HUES48 (cell line): ENCODE measurements at regions not wholly inside any gene's neighbourhood (a gene's known extent, or its start where the extent isn't known, plus 50 kb on each side); places are given as distances from the start of the nearest gene placed in this dataset.

Experiments used
- H3K27ac ChIP-seq: one replicate; pipeline ENCODE4 v1.7.0; 2013; ENCODE audit warnings: low read depth, low read length, inconsistent platforms
- H3K27me3 ChIP-seq: 2 replicates; pipeline ENCODE4 v1.6.1; 2013; ENCODE audit warnings: mild to moderate bottlenecking, low read length; ENCODE audit not compliant: control insufficient read depth, insufficient read depth
- H3K36me3 ChIP-seq: 2 replicates; pipeline ENCODE4 v1.6.1; 2013; ENCODE audit warnings: low read length; ENCODE audit not compliant: control insufficient read depth, insufficient read depth
- H3K4me1 ChIP-seq: 2 replicates; pipeline ENCODE4 v1.6.1; 2013; ENCODE audit warnings: mild to moderate bottlenecking, low read length; ENCODE audit not compliant: control insufficient read depth, insufficient read depth
- H3K4me3 ChIP-seq: 2 replicates; pipeline ENCODE4 v1.5.1; 2013; ENCODE audit warnings: mild to moderate bottlenecking, low read depth, low read length
- H3K9ac ChIP-seq: 2 replicates; pipeline ENCODE4 v1.6.1; 2013; ENCODE audit warnings: mild to moderate bottlenecking, low read depth, low read length, moderate library complexity
- H3K9me3 ChIP-seq: 2 replicates; pipeline ENCODE4 v1.6.1; 2013; ENCODE audit warnings: low read length; ENCODE audit not compliant: control insufficient read depth, insufficient read depth

DNA sequence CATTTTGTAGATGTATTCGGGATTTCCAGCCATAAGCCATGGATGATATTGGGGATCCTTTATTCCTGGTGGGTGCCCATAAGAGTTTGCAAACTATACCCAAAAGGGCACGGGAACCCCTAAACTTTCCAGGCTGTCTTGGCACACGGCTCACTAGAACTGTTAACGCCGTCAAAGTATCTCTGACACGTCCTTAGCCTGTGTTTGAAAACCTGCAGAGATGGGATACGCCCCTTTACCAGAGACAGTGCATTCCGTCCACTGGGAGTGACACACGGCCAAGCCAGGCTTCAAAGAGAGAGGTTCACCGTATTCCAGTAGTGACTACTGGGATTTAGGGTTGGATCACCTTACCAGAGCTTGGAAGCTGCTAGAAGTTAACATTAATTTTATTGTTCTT lies 95.0 kb downstream of the THBS2 start:
- no peaks in the 10 kb centered on the region for H3K4me1 ChIP-seq
- no peaks in the 10 kb centered on the region for H3K36me3 ChIP-seq
- no peaks in the 10 kb centered on the region for H3K9me3 ChIP-seq
- no peak overlapping the region for H3K4me3 ChIP-seq
- H3K27ac ChIP-seq, result no peak overlapping the region
- no peaks in the 10 kb centered on the region for H3K27me3 ChIP-seq
- no peak overlapping the region for H3K9ac ChIP-seq

DNA sequence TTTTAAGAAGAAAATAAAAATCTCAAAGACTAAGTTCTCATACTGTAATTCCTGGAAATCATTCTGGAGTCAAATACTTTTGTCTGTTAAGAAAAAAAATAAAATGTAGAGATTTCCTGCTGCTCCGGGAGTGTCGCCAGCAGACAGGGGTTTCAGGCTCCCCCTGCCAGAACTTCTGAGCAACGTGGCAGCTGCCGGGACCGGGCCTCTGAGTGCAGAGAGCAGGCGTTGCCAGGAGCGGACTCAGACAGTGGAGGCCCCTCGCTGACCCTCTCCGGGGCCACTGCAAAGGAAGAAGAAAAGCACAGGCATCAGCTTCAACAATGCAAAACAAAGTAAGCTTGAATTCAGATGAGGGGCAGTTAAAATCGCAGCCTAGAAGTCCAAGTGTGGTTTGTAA lies 95.5 kb downstream of the THBS2 start:
- Histone ChIP-seq H3K4me1 (no peaks in the 10 kb centered on the region), H3K4me3 (no peak overlapping the region), H3K9ac (no peak overlapping the region), H3K36me3 (no peaks in the 10 kb centered on the region), H3K27me3 (no peaks in the 10 kb centered on the region), H3K27ac (no peak overlapping the region), H3K9me3 (no peaks in the 10 kb centered on the region)

DNA sequence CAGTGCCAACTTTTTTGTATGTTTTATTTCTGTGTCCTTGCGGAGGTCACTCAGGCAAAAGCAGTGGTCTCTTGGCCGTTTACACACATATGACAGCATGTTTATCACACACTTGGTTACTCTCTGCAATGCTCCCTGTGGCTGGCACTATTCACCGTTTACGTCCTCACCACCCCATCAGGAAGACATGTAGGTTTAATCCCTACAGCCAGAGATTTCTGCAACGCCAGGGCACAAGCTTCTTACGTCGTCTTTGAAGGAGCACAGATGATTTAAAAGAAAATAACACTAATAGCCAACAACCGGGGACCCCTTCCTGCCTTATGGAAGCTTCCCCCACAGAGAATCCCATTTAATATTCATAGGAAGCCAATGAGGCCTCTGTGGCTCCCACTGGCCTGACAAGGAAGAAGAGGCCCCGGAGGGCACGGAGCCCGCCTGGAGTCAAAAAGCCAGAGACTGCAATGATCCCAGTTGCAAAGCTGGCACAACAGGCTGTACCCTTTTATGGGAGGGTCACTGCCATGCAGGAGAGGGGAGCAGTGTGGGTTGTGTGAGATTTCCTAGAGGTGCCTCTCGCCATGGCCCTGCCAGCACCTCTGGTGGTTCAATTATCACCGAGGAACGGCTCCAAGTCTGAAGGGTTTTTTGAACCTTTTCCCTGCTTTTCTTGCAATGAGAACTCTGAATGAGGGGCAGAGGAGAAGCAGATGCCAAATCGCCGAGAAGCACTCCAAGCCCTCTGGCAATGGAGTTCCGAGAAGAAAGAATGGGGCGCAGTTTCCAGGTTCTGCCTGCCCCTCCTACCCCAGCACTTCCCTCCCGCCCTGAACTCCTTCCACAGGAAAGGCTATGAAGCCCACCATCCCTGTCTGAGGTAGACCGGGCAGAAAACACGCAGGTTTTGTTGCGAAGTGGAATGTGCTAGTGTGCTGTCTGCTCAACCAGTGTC lies 96.2 kb downstream of the THBS2 start:
- no peak overlapping the region for H3K9ac ChIP-seq
- no peaks in the 10 kb centered on the region for H3K4me1 ChIP-seq
- H3K27ac ChIP-seq, result no peak overlapping the region
- H3K9me3 ChIP-seq, result no peaks in the 10 kb centered on the region
- no peak overlapping the region for H3K4me3 ChIP-seq
- H3K27me3 ChIP-seq, result no peaks in the 10 kb centered on the region
- H3K36me3 ChIP-seq, result no peaks in the 10 kb centered on the region

DNA sequence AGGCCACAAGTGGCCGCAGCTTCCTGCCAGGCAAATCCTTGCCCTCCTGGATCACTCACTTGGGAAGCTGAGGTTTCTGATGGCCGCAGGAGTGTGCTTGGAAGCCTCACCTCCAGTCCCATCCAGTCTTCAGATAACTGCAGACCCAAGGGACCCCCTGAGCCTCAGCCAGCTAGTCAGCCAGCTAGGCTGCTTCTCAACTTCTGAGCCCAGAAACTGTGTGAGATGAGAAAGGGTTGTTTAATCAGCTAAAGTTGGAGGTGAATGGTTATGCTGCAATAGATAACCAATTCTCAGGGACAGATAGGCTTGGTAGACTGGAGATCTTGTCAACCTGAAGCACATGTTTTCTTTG lies 96.9 kb downstream of the THBS2 start:
- no peaks in the 10 kb centered on the region for H3K36me3 ChIP-seq
- H3K4me1 ChIP-seq, result no peaks in the 10 kb centered on the region
- no peaks in the 10 kb centered on the region for H3K9me3 ChIP-seq
- no peak overlapping the region for H3K9ac ChIP-seq
- H3K27me3 ChIP-seq, result no peaks in the 10 kb centered on the region
- H3K4me3 ChIP-seq, result no peak overlapping the region
- H3K27ac ChIP-seq, result no peak overlapping the region

DNA sequence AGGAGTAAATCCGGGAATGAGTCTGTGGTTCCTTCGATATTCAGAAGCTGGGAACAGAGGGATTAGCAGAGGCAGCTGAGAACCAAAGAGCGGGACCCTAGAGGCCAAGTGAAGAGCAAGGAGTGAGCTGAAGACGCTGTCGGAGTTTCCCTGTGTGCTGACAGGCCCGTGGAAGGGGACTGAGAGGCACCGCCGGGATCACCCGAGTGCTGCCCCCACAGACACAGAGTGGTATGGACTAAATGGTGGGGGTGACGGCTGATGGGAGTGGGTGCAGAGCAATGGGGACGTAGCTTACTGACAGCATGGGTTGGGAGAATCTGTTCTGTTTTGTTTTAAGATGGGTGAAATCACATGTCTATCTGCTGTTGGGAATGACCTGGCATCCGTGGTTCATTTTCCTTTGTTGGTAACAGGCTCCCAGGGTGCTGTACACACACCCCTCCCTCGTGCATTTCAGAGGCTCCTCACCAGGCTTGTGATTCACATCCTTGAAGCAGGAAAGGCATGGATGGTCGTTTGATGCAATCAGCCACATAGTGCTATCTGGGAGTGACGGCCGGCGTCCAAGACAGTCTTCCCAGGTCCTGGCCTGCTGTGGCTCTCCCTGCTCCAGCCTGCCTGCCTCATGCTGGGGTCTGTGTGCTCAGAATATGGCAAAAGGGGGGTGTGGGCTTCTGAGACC lies 97.4 kb downstream of the THBS2 start:
- no peaks in the 10 kb centered on the region for H3K27me3 ChIP-seq
- no peaks in the 10 kb centered on the region for H3K4me1 ChIP-seq
- no peaks in the 10 kb centered on the region for H3K36me3 ChIP-seq
- no peak overlapping the region for H3K9ac ChIP-seq
- no peak overlapping the region for H3K4me3 ChIP-seq
- no peak overlapping the region for H3K27ac ChIP-seq
- H3K9me3 ChIP-seq, result no peaks in the 10 kb centered on the region

DNA sequence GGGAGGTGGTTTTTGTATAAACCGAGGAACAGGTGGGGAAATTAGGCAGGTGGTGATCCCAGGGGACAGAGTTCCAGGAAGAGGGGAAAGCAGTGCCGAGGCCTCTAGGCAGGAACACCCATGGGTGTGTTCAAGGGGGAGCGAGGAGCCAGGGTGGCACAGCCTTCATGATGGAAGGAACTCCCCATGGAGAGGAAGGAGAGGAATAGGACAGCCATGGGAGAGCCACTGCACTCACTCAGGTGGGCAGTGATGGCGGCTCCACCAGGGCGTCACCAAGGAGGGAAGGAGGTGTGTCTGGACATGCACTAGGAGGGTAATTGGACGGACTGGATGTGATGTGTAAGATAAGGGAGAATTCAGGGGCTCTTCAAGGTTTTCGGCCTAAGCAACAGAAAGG lies 98.2 kb downstream of the THBS2 start:
- peaks cover 5% of the 10 kb centered on the region; the same call in 1 of the 2 replicates for H3K9me3 ChIP-seq
- no peak overlapping the region for H3K9ac ChIP-seq
- no peaks in the 10 kb centered on the region for H3K36me3 ChIP-seq
- H3K27me3 ChIP-seq, result no peaks in the 10 kb centered on the region
- H3K27ac ChIP-seq, result no peak overlapping the region
- no peaks in the 10 kb centered on the region for H3K4me1 ChIP-seq
- H3K4me3 ChIP-seq, result no peak overlapping the region

DNA sequence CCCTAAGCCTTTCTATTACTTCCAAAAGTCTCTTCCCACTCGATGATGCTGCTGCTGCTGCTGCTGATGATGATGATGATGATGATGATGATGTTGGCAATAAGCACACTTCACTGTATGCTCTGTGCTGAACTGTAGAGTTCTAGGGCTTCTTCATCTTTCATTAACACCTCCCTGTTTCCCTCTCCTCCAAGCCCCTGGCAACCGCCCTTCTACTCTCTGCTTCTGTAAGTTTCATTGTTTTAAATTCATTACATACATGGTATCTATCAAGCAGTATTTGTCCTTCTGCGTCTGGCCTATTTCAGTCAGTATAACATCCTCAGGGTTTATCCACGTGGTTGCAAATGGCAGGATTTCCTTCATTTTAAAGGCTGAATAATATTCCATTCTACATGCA lies 100.2 kb downstream of the THBS2 start:
- Histone ChIP-seq H3K27ac (no peak overlapping the region), H3K36me3 (no peaks in the 10 kb centered on the region), H3K9ac (no peak overlapping the region), H3K4me1 (no peaks in the 10 kb centered on the region), H3K9me3 (peaks cover 17% of the 10 kb centered on the region), H3K4me3 (no peak overlapping the region), H3K27me3 (no peaks in the 10 kb centered on the region)

DNA sequence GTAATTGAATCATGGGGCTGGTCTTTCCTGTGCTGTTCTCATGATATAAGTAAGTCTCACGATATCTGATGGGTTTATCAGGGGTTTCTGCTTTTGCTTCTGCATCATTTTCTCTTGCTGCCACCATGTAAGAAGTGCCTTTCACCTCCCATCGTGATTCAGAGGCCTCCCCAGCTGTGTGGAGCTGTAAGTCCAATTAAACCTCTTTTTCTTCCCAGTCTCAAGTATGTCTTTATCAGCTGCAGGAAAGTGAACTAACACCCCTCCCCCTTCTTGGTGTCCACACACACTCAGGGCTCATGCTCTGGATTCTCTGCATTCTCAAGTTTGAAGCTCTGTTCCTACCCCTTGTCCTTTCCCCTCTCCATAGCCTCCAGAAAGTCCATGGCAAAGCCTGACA lies 107.1 kb downstream of the THBS2 start:
- no peaks in the 10 kb centered on the region for H3K4me1 ChIP-seq
- no peaks in the 10 kb centered on the region for H3K36me3 ChIP-seq
- H3K27me3 ChIP-seq, result no peaks in the 10 kb centered on the region
- H3K9ac ChIP-seq, result no peak overlapping the region
- peaks cover 17% of the 10 kb centered on the region for H3K9me3 ChIP-seq
- H3K4me3 ChIP-seq, result no peak overlapping the region
- no peak overlapping the region for H3K27ac ChIP-seq

DNA sequence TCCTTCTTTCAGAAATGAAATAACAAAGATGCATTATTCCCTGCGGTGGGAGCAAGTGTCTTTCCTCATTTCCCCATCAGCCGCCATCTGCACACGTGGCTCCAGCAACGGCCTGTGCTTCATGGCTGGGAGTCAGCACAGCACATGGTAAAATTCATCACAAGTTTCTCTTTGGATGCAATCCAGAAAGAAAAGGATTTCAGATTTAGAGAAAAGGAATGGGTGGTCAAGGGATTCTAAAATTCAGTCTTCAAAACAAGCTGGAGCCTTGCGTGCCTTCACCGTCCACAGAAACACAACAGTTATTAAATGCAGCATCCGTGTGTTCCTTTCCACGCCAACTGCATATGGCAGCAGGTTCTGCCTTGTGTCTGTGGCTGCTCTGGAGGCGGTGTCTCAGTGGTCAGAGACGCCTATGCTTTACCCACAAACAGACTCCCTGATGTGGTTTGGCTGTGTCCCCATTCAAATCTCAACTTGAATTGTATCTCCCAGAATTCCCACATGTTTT lies 107.6 kb downstream of the THBS2 start:
- H3K4me1 ChIP-seq, result no peaks in the 10 kb centered on the region
- H3K27ac ChIP-seq, result no peak overlapping the region
- peaks cover 17% of the 10 kb centered on the region for H3K9me3 ChIP-seq
- no peaks in the 10 kb centered on the region for H3K36me3 ChIP-seq
- H3K4me3 ChIP-seq, result no peak overlapping the region
- no peak overlapping the region for H3K9ac ChIP-seq
- H3K27me3 ChIP-seq, result no peaks in the 10 kb centered on the region

DNA sequence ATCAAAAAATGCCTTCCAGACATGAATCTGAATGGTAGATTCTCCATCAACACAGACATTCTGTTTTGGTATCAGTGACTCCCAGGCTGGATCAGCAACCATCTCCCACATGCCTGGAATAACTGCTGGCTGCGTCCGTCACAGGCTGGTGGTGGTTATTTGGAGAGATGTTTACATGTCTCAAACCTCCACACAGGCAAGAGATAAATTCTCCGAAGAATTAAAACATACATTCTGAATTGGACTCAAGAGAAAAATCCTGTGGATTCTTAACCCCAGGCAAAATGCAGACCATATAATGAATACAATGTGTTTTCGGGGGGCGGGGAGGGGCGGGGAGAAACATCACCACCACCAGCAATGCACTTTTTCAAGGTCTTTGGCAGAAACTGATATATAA lies 108.2 kb downstream of the THBS2 start:
- H3K9ac ChIP-seq, result no peak overlapping the region
- H3K4me3 ChIP-seq, result no peak overlapping the region
- H3K36me3 ChIP-seq, result no peaks in the 10 kb centered on the region
- peaks cover 12% of the 10 kb centered on the region; the same call in 1 of the 2 replicates for H3K9me3 ChIP-seq
- H3K27me3 ChIP-seq, result no peaks in the 10 kb centered on the region
- H3K4me1 ChIP-seq, result no peaks in the 10 kb centered on the region
- no peak overlapping the region for H3K27ac ChIP-seq

DNA sequence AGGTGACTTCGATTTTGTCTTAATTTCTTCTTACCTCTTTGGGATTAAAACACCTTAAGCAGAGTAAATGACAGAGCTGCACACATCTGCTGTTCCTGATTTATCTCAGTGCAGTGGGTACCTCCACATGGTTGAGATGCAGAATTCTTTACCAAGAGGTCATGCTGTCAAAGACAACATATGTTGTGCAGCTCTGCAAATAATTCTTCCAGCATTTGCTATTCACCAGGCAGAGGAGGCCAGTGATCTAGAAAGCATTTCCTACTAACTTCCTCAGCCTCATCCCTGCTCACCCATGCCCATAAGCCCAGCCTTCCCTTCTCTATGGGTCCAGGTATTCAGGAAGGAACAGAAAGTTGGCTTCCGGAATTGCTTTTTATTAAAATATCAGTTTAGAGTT lies 109.3 kb downstream of the THBS2 start:
- H3K27ac ChIP-seq, result no peak overlapping the region
- H3K36me3 ChIP-seq, result no peaks in the 10 kb centered on the region
- no peaks in the 10 kb centered on the region for H3K4me1 ChIP-seq
- H3K9me3 ChIP-seq, result 0 out of 2 replicates have a peak, but pooled peaks cover 2% of the 10 kb centered on the region
- no peaks in the 10 kb centered on the region for H3K27me3 ChIP-seq
- no peak overlapping the region for H3K4me3 ChIP-seq
- H3K9ac ChIP-seq, result no peak overlapping the region
